ENCODE measurements at regions not wholly inside any gene's neighbourhood (a gene's known extent, or its start where the extent isn't known, plus 50 kb on each side); places are given as distances from the start of the nearest gene placed in this dataset.

DNA sequence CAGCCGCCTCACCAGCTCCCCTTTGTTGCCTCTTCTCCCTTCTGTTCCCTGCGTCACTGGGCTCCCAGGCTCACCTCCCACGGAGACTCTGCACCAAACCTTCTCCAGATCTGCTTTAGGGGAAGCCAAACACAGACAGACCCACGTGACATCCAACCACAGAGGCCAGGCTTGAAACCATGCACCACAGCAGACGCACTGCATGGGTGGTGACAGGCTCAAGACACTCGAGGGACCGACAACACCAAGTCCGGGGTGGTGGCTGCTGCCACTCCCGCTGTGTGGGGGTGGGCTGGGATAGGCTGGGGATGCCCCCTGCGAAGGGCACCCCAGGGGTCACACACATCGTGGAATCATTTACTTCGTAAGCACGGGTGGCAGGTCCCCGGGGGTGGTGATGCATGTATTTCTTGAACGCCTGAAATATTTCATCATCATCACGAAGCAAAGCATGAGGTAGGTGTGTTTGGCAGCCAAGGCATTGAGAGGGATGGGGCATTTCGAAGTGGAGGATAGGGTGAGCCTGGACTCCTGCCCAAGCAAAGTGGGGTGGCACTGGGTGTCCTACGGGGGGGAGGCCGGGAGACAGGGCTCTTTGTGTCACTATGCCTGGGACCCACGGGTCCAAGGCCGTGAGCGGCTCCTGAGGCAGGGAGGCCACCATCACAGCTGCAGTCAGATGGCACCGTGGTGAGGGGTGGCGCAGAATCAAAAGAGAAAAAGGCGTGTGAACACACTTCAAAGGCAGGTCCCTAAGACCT lies 66.8 kb upstream of the RFLNA start:
- DNase-seq = no peak

GRCh38 chr12:124229520-124229919 lies 65.4 kb upstream of the RFLNA start:
- DNase-seq = no peak

GRCh38 chr12:124230117-124230757 lies 64.7 kb upstream of the RFLNA start:
- no peak for DNase-seq

DNA sequence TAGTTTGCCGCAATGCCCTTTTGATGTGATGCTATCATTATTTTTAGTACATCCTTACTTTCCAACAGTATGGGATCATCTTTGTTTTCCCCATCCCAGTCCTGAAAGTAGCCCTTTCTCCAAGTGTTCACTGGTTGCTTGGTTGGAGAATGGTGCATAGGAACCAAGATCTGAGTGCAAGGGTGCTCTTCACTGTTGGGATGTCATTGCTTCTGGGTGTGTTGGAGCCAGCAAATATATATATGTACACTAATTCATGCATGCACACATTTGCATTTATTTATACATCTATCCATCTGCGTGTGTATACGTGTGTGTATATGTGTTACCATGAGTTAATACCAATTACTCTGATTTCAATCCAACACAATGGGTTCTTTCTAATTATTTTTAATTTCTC lies 64.1 kb upstream of the RFLNA start:
- DNase-seq = no peak

DNA sequence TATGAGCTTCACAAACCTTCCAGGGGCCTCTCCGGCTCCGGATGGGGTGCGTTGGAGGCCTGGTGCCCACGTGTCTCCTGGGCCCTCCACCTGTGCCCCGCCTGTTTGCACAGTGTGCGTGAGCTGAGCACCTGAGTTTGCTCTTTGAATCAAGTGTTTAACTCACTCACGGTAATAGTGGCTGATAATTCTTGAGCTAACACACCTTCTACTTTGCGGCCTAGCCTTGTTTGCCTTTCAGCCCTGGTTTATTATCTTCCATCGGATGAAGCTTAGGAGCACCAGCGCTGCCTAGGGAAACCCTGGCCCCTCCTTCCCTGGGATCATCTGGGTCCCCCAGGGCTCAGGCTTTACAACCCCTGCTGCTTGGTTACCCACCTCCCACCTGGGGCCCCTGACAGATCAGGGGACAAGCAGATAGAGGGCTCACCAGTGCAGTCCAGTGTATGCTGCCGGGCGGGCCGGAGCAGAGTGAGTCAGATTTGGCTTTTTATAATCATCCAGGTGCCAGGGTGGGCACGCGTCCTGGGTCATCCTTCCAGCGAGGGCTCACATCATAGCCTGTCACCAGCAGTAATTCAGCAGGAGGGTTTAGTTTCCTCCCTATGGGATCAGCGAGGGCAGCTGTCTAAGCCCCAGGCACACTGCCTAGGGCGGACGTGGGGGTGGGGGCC lies 62.8 kb upstream of the RFLNA start:
- DNase-seq = peak; percentile 42

- no peak for DNase-seq
Measured at GRCh38 chr12:124232654-124232987, 62.3 kb upstream of the RFLNA start.

GRCh38 chr12:124233041-124233796 lies 61.7 kb upstream of the RFLNA start:
- DNase-seq = no peak

GRCh38 chr12:124233846-124234640 lies 60.9 kb upstream of the RFLNA start:
- DNase-seq = no peak

GRCh38 chr12:124236625-124237031 lies 58.3 kb upstream of the RFLNA start:
- no peak for DNase-seq

DNA sequence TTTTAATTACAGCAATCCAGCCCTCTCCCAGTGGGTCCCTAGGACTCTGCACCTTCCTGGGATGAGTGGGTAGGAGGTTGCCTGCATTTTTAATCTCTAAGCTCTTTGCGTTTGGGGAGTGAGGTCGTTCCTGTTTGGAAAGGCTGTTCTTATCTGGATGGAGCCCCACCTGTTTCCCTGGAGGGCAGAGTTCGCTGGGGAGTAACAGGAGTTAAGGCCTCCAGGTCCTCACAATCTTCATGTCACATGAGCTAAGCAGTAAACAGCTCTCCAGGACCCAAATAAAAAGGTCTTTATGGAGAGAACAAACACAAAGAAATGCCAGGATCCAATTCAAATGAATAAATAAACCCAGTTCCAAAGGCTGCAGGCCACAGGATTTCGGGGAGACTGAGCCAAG lies 56.0 kb upstream of the RFLNA start:
- DNase-seq = no peak

GRCh38 chr12:124240493-124240892 lies 54.4 kb upstream of the RFLNA start:
- no peak for DNase-seq

DNA sequence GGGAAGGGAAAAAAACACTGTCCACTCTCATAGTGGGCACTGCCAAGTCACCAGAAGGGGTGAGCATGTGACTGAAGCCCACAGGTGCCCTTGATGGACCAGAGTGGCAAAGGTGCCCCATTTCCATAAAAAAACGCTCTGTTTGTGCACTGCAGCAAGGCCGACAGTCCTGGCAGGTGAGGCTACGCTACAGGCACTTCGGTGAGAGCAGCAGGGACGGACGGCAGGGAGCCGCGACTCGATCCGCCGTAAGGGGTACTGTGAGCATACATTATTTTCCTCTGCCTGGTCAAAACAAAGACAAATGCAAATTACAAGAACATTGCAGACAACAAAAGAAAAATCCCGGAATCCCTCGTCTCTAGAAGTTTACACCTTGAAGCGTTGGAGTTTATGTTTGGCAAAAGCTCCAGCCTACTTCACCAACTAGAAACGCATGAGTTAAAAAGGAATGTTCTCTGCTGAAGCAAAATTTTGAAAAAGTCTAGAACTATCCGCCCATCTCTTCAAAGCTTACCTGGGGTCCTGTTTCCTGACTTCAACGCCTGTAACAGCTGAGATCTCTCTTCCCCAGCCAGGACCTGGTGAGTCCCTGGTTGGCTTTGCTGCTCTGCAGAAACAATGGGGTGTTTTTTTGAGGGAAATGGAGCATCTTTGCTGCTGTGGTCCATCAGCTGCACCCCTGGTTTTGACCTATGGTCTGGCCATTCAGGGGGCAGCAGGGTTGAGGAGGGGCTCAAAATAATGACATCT lies 52.9 kb upstream of the RFLNA start:
- DNase-seq = no peak

DNA sequence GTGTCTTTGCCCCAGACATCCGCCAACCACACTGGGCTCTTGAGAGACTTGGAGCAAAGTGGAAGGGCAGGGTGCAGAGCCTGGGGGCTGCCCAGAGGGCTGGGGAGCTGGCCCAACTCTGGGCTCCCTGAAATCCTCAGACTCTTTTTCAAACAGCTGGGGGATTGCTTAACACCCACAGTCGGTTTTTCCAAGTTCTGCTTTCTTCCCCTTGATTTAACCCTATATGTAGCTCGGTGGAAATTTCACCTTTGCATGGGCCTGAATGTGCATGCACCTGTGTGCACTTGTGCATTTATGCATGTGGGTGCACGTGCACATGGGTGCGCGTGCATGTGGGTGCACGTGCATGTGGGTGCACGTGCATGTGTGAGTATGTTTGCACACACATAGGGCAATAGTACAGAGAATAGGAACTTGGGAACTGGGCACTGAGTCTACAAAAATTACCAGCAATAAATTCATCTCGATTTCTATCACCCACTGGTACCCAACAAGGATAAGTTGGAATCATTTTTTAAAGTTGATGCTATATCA lies 52.3 kb upstream of the RFLNA start:
- no peak for DNase-seq

DNA sequence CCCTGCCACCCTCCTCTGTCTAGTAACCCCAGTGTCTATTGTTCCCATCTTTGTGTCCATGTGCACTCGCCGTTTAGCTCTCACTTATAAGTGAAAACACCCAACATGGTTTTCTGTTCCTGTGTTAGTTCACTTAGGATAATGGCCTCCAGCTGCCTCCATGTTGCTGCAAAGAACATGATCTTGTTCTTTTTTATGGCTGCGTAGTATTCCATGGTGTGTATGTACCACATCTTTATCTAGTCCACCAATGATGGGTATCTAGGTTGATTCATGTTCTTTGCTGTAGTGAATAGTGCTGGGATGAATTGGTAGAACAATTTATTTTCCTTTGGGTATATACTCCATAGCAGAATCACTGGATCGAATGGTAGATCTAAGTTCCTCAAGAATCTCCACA lies 51.0 kb upstream of the RFLNA start:
- no peak for DNase-seq
